Ascending aorta (tissue), 2 donors: ENCODE measurements at regions not wholly inside any gene's neighbourhood (a gene's known extent, or its start where the extent isn't known, plus 50 kb on each side); places are given as distances from the start of the nearest gene placed in this dataset.

Source experiments
- DNase-seq, 2 donors: peaks; one replicate each; pipeline ENCODE4 v3.0.0-alpha.2; 2019; ENCODE audit warnings: low spot score in 2 of 2
- H3K27ac ChIP-seq, 2 donors: fragments of 200-600 bp; sonication (generic); one replicate each; pipeline ENCODE4 v1.5.1; 2016 to 2017; ENCODE audit warnings: mild to moderate bottlenecking in 1 of 2
- H3K27me3 ChIP-seq: fragments of 200-600 bp; sonication (generic); one replicate; pipeline ENCODE4 v1.5.1; 2017
- H3K36me3 ChIP-seq, 2 donors: fragments of 200-600 bp; sonication (generic); one replicate each; pipeline ENCODE4 v1.5.1; 2016
- H3K4me1 ChIP-seq, 2 donors: fragments of 200-600 bp; sonication (generic); one replicate each; pipeline ENCODE4 v1.5.1; 2016 to 2017; ENCODE audit warnings: mild to moderate bottlenecking in 1 of 2
- H3K4me3 ChIP-seq, 2 donors: fragments of 200-600 bp; sonication (generic); one replicate each; pipeline ENCODE4 v1.5.1; 2016 to 2017; ENCODE audit warnings: mild to moderate bottlenecking in 1 of 2
- H3K9me3 ChIP-seq, 2 donors: fragments of 200-600 bp; sonication (generic); one replicate each; pipeline ENCODE4 v1.5.1; 2016
- CTCF ChIP-seq, 3 experiments: fragments of 200-600 bp in 2 of 3; fragments of 450-650 bp in 1 of 3; sonication (generic) in 2 of 3; IDR thresholded peaks; one replicate each; pipeline ENCODE4 v1.5.1; 2016 to 2019; ENCODE audit warnings: antibody characterized with exemption in 3 of 3, mild to moderate bottlenecking in 1 of 3, moderate library complexity in 1 of 3
- intact Hi-C: fragments of 100-400 bp; cut with DNase I; formaldehyde crosslinking; loops from one replicate; pipeline ENCODE4 v1.15.1; 2023

GRCh38 chr1:164131949-164132348 is 427.0 kb upstream of the PBX1 start:
- H3K4me1 ChIP-seq = no peaks in the 10 kb centered on the region
- H3K36me3 ChIP-seq = no peaks in the 10 kb centered on the region
- no peak overlapping the region for H3K4me3 ChIP-seq
- H3K27ac ChIP-seq = no peak overlapping the region
- no peak for TF ChIP-seq CTCF (IDR thresholded peaks at IDR 0.05)
- peaks cover 0 to under 1% of the 10 kb centered on the region in 2 donors for H3K9me3 ChIP-seq
- DNase-seq = no peak
- intact Hi-C loops = no loop called here
- H3K27me3 ChIP-seq = no peaks in the 10 kb centered on the region

GRCh38 chr1:164137273-164137925 is 421.6 kb upstream of the PBX1 start:
- Histone ChIP-seq H3K4me1 (no peaks in the 10 kb centered on the region), H3K27ac (no peak overlapping the region), H3K4me3 (no peak overlapping the region), H3K27me3 (no peaks in the 10 kb centered on the region), H3K9me3 (no peaks in the 10 kb centered on the region), H3K36me3 (no peaks in the 10 kb centered on the region)
- no peak for TF ChIP-seq CTCF (IDR thresholded peaks at IDR 0.05)
- intact Hi-C loops = no loop called here
- no peak for DNase-seq

- DNase-seq = no peak
- H3K4me1 ChIP-seq = no peaks in the 10 kb centered on the region
- no peak overlapping the region for H3K4me3 ChIP-seq
- no peak for TF ChIP-seq CTCF (IDR thresholded peaks at IDR 0.05)
- H3K27ac ChIP-seq = no peak overlapping the region
- no peaks in the 10 kb centered on the region for H3K36me3 ChIP-seq
- H3K9me3 ChIP-seq = no peaks in the 10 kb centered on the region
- intact Hi-C loops = no loop called here
- H3K27me3 ChIP-seq = no peaks in the 10 kb centered on the region
Measured at GRCh38 chr1:164141797-164142196, 417.2 kb upstream of the PBX1 start.

- Histone ChIP-seq H3K4me1 (no peaks in the 10 kb centered on the region), H3K27me3 (no peaks in the 10 kb centered on the region), H3K27ac (no peak overlapping the region), H3K36me3 (no peaks in the 10 kb centered on the region), H3K9me3 (peaks cover 0 to 6% of the 10 kb centered on the region in 2 donors), H3K4me3 (no peak overlapping the region)
- no peak for TF ChIP-seq CTCF (IDR thresholded peaks at IDR 0.05)
- no peak for DNase-seq
- intact Hi-C loops = no loop called here
Measured at GRCh38 chr1:164154622-164155021, 404.4 kb upstream of the PBX1 start.

GRCh38 chr1:164155347-164155746 is 403.6 kb upstream of the PBX1 start:
- Histone ChIP-seq H3K27ac (no peak overlapping the region), H3K36me3 (no peaks in the 10 kb centered on the region), H3K27me3 (no peaks in the 10 kb centered on the region), H3K4me3 (no peak overlapping the region), H3K4me1 (no peaks in the 10 kb centered on the region), H3K9me3 (peaks cover 0 to 6% of the 10 kb centered on the region in 2 donors)
- no peak for TF ChIP-seq CTCF (IDR thresholded peaks at IDR 0.05)
- intact Hi-C loops = no loop called here
- no peak for DNase-seq
